HepG2 (cell line): ENCODE measurements at regions not wholly inside any gene's neighbourhood (a gene's known extent, or its start where the extent isn't known, plus 50 kb on each side); places are given as distances from the start of the nearest gene placed in this dataset.

Source experiments
- BRD4 ChIP-seq: sonication (generic); formaldehyde crosslinking; IDR thresholded peaks from 2 replicates; pipeline ENCODE4 v1.4.0; 2020; ENCODE audit warnings: missing genetic modification reagents
- POLR2AphosphoS2 ChIP-seq: IDR thresholded peaks from 2 replicates; pipeline ENCODE4 v1.6.1; 2011; ENCODE audit warnings: low read depth, low read length, improper control_type of control experiment
- POLR2AphosphoS5 ChIP-seq: IDR thresholded peaks from 2 replicates; pipeline ENCODE4 v1.6.1; 2012; ENCODE audit warnings: low read depth, low read length
- TFE3 ChIP-seq: IDR thresholded peaks from 2 replicates; pipeline ENCODE4 v1.6.1; 2016

- TF ChIP-seq TFE3 (CRISPR knock-in tag) (no peak), BRD4 (CRISPR knock-in tag) (no peak), POLR2AphosphoS2 (no peak), POLR2AphosphoS5 (no peak)
Observed at GRCh38 chr3:88707837-88708236, 399.6 kb upstream of the EPHA3 start.
